ENCODE measurements at regions not wholly inside any gene's neighbourhood (a gene's known extent, or its start where the extent isn't known, plus 50 kb on each side); places are given as distances from the start of the nearest gene placed in this dataset.

DNA sequence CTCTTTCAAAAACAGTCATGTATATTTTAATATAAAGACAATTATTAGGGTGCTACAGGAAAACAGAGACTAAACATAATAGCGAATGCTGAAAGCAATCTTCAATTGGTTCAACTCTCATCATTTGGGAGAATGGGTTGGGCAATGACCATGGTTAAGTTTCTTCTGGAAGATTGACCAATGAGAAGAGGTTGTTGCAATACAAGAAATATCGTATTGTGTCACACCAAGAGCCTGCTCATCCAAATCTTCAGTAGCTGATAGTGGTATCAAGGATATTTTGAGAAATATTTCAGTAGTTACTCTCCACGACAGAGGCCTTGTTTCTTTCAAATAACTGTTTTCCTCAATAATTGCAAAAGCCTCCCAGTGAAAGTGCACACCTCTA, 83.0 kb upstream of the FNDC3A start:
- no peak for DNase-seq

GRCh38 chr13:48896312-48896711, 79.4 kb upstream of the FNDC3A start:
- no peak for DNase-seq

DNA sequence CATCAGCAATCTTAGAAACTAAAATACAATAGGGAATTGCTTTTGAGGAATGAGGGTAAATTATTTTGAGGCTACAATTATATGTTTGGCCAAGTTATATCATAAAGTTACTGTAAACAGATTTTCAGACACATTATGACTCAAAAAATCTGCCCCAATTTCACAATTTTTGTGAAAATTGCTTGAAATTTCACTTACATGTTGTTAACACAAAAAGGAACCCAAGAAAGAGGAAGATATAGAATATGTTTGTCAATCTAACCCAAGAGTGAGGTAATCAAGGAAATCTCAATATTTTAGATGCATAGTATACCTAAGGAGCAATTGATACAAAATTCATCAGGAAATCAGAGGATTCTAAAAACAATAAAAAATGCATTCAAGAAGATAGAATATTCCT, 73.9 kb upstream of the FNDC3A start:
- DNase-seq: no peak

DNA sequence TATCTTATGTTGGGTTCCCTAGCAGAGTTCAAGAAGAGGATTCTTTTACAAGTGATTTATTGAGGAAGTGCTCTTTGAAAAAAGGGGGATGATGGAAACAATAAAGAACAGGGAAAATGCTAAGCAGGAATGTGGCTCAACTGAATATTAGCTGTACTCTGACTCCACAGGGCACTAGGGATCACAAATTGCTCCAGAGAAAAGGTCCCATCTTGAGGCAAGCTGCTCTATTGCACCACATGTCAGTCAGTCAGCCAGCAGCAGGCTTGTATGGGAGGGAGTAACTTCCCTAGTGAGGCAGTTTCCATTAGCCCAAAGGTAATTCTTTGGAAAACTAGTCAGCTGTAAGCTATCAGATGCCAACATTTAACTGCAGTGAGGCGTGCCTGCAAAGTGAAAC, 73.3 kb upstream of the FNDC3A start:
- DNase-seq: no peak

- DNase-seq: no peak
Observed at GRCh38 chr13:48904668-48905290, 70.9 kb upstream of the FNDC3A start.

- no peak for DNase-seq
Observed at GRCh38 chr13:48906200-48906599, 69.5 kb upstream of the FNDC3A start.

DNA sequence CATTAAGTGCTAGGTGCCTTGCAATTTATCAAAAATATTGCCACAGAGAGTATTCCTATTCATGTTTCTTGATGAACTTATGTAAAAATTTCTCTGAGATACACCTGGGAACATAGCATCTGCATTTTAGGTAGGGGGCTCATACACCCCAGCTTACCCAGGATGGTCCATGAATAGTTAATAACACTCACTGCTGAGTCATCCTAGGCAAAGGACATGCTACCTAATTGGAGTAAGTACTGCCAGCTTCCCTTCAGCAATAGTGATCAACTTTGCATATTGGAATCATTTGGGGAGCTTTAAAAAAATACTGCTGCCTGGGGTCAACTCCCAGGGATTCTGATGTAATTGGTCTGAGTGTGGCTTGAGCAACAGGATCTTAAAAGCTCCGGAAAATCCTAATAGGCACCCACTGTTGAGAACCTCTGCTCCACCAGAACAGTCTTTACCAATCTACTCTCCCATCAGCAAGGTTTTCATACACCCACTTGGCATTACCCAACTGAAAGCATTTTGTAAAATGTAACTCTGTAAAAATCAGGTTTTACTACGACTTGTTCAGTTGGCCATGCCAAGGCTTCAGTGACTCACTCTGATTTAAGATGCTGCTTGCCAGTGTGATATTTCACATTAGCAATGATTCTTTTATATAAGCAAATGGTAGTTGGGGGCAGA, 67.2 kb upstream of the FNDC3A start:
- no peak for DNase-seq

DNA sequence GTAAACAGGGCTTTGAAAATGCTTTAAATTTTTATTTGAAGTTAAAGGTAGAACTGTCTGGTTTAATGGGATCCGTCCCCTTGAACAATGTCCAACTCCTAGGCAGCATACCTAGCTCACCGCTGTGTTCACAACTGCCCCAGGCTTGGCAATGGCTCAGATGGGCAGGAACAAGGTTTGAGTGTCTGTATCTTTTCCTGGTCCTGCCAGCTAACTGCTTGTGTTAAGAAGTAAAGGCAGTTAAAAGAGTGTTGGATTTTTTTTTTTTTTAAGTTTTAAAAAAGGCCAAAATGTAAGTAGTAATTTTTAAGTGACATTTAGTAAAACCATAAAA, 66.7 kb upstream of the FNDC3A start:
- no peak for DNase-seq

DNA sequence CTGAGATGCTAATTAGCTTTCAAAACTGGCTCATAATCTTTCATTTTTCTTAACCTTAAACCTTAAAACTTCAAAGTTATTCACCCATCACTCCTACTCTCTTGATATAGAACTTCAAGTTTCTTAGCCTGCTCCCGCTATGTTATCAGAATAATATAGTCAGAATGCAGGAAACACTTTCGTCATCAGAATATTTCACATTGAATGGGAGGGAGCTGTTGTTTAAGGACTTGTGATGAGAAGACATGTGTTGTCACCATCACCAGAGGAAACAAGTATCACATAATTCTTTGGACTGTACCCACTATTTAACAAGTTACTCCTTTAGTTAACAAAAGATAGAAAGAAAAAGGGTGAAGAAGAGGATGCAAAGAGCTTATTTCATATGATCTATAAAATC, 65.0 kb upstream of the FNDC3A start:
- DNase-seq: no peak

GRCh38 chr13:48919751-48920150, 56.0 kb upstream of the FNDC3A start:
- DNase-seq: no peak

GRCh38 chr13:48920730-48921129, 55.0 kb upstream of the FNDC3A start:
- no peak for DNase-seq

DNA sequence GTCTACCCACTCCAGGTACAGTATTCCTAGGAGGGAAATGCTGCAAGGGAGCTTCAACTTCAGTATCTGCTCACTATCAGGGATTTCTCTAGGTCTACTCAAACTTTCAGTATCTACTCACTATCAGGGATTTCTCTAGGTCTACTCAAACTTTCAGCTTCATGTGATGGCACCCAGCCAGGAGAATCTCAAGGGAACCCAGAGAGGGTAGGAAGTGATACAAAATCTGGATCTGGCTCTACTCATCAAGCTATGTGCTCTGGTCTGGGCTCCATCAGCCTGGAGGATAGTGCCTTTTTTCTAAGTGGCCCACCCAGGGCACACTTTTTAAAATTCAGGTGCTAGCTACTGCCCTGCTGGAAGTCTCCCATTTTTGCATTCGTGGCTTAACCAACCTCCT, 52.3 kb upstream of the FNDC3A start:
- DNase-seq: no peak

DNA sequence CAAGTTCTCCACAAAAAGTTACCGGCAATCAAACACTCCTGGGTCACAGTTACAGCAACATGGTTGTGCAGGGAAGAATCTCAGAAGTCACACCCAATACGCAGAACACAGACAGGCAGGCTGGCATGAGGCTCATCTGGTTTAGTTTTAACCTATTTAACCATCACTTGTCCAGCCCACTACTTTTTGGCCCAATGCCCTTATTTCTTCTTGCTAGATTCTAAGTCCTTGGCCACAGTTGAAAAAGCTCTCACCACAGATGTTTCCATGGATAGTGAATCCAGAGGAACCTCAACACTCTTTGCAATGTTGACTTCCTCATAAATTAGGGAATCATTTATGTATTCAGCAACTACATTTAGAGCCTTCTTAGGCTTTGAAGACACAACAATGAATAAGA, 50.7 kb upstream of the FNDC3A start:
- DNase-seq: no peak
